Vagina (tissue), 2 donors: ENCODE measurements at regions not wholly inside any gene's neighbourhood (a gene's known extent, or its start where the extent isn't known, plus 50 kb on each side); places are given as distances from the start of the nearest gene placed in this dataset.

Source experiments
- POLR2AphosphoS5 ChIP-seq, 2 donors: sonication (generic); formaldehyde crosslinking; IDR thresholded peaks; one replicate each; pipeline ENCODE4 v1.9.0; 2017; ENCODE audit warnings: antibody characterized with exemption in 2 of 2, mild to moderate bottlenecking in 2 of 2, low read depth in 1 of 2; ENCODE audit not compliant: insufficient read depth in 1 of 2
- TF ChIP-seq, protein P1 (sequence below), 3 experiments: fragments of 450-650 bp in 2 of 3; fragments of 200-600 bp in 1 of 3; sonication (generic) in 1 of 3; IDR thresholded peaks; one replicate each; pipeline ENCODE4 v1.5.1; 2017 to 2019; ENCODE audit warnings: antibody characterized with exemption in 3 of 3, mild to moderate bottlenecking in 2 of 3, moderate library complexity in 2 of 3

DNA sequence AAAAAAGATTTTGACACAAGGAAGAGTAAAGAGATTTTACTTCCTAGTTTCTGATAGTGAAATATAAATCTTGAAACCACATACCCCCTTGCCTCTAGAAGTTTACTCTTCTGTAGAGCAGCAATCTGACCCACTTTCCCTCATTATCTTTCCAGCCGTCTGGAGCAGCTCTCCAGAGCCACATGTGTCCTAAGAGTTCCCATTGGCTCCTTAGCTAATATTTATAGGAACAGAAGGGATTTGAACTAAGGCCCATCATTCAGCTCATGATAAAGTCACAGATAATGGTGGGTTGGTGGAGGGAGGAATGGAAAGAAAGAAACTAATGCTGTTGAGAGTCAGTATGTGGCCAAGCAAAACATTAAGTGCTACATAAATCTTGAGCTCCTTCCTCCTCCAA, 121.8 kb downstream of the INHBA start:
- TF ChIP-seq, protein P1, sequence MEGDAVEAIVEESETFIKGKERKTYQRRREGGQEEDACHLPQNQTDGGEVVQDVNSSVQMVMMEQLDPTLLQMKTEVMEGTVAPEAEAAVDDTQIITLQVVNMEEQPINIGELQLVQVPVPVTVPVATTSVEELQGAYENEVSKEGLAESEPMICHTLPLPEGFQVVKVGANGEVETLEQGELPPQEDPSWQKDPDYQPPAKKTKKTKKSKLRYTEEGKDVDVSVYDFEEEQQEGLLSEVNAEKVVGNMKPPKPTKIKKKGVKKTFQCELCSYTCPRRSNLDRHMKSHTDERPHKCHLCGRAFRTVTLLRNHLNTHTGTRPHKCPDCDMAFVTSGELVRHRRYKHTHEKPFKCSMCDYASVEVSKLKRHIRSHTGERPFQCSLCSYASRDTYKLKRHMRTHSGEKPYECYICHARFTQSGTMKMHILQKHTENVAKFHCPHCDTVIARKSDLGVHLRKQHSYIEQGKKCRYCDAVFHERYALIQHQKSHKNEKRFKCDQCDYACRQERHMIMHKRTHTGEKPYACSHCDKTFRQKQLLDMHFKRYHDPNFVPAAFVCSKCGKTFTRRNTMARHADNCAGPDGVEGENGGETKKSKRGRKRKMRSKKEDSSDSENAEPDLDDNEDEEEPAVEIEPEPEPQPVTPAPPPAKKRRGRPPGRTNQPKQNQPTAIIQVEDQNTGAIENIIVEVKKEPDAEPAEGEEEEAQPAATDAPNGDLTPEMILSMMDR (IDR thresholded peaks at IDR 0.05) = no peak
- TF ChIP-seq POLR2AphosphoS5 (IDR thresholded peaks at IDR 0.05; ENCODE audit: insufficient read depth in 1 of 2, low read depth in 1 of 2) = no peak
